ENCODE measurements at regions not wholly inside any gene's neighbourhood (a gene's known extent, or its start where the extent isn't known, plus 50 kb on each side); places are given as distances from the start of the nearest gene placed in this dataset.

DNA sequence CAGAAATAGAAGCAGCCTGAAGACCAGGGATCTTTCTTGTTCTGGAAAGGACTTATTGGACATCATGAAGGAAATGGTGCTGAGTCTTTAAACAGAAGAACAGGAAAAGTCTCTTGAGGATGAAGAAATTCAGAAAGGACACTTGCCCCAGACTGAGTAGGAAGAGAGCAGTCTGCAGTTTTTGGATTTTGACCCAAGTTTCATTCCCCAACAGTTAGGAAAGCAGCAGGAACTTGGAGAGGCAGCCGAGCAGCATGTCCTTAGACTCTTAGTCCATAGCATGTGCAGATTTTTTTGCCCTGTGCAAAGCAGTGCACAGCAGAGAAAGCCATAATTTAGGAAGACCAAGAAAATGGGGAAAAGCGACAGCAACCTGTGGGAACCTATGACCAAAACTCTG, 927.2 kb upstream of the AUTS2 start:
- TF ChIP-seq POLR2A (IDR thresholded peaks at IDR 0.05), result no peak
- TF ChIP-seq, protein P1, sequence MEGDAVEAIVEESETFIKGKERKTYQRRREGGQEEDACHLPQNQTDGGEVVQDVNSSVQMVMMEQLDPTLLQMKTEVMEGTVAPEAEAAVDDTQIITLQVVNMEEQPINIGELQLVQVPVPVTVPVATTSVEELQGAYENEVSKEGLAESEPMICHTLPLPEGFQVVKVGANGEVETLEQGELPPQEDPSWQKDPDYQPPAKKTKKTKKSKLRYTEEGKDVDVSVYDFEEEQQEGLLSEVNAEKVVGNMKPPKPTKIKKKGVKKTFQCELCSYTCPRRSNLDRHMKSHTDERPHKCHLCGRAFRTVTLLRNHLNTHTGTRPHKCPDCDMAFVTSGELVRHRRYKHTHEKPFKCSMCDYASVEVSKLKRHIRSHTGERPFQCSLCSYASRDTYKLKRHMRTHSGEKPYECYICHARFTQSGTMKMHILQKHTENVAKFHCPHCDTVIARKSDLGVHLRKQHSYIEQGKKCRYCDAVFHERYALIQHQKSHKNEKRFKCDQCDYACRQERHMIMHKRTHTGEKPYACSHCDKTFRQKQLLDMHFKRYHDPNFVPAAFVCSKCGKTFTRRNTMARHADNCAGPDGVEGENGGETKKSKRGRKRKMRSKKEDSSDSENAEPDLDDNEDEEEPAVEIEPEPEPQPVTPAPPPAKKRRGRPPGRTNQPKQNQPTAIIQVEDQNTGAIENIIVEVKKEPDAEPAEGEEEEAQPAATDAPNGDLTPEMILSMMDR (IDR thresholded peaks at IDR 0.05), result no peak

Measured in gastroesophageal sphincter (tissue), 3 donors.